CD4-positive, alpha-beta T cell treated with Interleukin-17A for 1 hour (primary cell): ENCODE measurements at regions not wholly inside any gene's neighbourhood (a gene's known extent, or its start where the extent isn't known, plus 50 kb on each side); places are given as distances from the start of the nearest gene placed in this dataset.

Experiments used
- DNase-seq: peaks from one replicate; pipeline ENCODE4 v3.0.0-alpha.2; 2020

- DNase-seq: no peak
Measured at GRCh38 chr6:144335311-144335861, 50.3 kb downstream of the UTRN start.

- DNase-seq: peak; percentile 60
Measured at GRCh38 chr6:144335914-144336313, 50.8 kb downstream of the UTRN start.

GRCh38 chr6:144336900-144337299 lies 51.8 kb downstream of the UTRN start:
- no peak for DNase-seq

GRCh38 chr6:144338474-144338873 lies 53.3 kb downstream of the UTRN start:
- no peak for DNase-seq

- no peak for DNase-seq
Measured at GRCh38 chr6:144338951-144339700, 54.0 kb downstream of the UTRN start.

GRCh38 chr6:144339859-144340452 lies 54.8 kb downstream of the UTRN start:
- DNase-seq: no peak

- DNase-seq: no peak
Measured at GRCh38 chr6:144340541-144341371, 55.6 kb downstream of the UTRN start.

GRCh38 chr6:144341831-144342527 lies 56.8 kb downstream of the UTRN start:
- peak; percentile 36 for DNase-seq

- DNase-seq: peak; percentile 86
Measured at GRCh38 chr6:144343701-144344428, 58.7 kb downstream of the UTRN start.

GRCh38 chr6:144344646-144345045 lies 59.5 kb downstream of the UTRN start:
- peak; percentile 65 for DNase-seq

GRCh38 chr6:144345451-144345850 lies 60.3 kb downstream of the UTRN start:
- no peak for DNase-seq

GRCh38 chr6:144346719-144347447 lies 61.7 kb downstream of the UTRN start:
- no peak for DNase-seq

GRCh38 chr6:144347448-144347759 lies 62.3 kb downstream of the UTRN start:
- DNase-seq: no peak

- DNase-seq: no peak
Measured at GRCh38 chr6:144347933-144348332, 62.8 kb downstream of the UTRN start.

GRCh38 chr6:144349690-144350527 lies 64.8 kb downstream of the UTRN start:
- peak; percentile 52 for DNase-seq

- DNase-seq: no peak
Measured at GRCh38 chr6:144350528-144350880, 65.4 kb downstream of the UTRN start.

- peak; percentile 50 for DNase-seq
Measured at GRCh38 chr6:144351379-144352127, 66.4 kb downstream of the UTRN start.

GRCh38 chr6:144352331-144352730 lies 67.2 kb downstream of the UTRN start:
- no peak for DNase-seq

- DNase-seq: peak; percentile 70
Measured at GRCh38 chr6:144353871-144354314, 68.8 kb downstream of the UTRN start.

GRCh38 chr6:144359783-144360182 lies 74.6 kb downstream of the UTRN start:
- no peak for DNase-seq
